ENCODE measurements at regions not wholly inside any gene's neighbourhood (a gene's known extent, or its start where the extent isn't known, plus 50 kb on each side); places are given as distances from the start of the nearest gene placed in this dataset.

DNA sequence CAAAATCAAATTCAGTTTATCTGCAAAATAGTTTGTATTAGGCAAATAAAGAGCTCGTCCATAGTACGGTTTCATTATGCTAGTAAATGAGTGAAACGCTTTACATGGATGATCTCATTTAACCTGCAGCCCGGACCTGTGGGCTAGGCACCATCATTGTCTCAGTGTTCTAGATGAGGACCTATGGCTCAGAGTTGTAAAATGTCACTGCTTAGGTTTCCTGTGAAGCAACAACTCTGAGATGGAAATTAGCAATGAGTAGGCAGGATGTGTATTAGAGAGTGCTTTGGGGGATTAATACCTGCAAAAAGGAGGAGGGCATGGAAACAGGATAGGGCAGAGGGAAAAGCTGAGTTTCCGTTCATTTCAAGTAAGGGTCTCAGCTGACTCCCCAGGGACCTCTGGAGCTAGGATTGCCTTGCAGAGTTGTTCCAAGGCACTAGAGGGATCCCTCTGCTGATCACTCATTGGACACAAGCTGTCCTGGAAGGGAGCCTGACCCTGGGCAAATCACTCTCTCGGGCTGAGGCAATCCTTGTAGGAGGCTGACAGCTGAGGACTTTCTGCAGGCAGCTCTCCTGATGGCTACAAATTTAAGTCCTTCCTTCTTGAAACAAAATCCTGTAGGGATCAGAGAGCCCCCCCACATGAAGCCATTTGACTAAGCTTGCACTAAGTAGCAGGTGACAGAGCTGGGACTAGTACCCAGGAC lies 58.8 kb upstream of the SIX2 start (continued):
- TF ChIP-seq, protein P1, sequence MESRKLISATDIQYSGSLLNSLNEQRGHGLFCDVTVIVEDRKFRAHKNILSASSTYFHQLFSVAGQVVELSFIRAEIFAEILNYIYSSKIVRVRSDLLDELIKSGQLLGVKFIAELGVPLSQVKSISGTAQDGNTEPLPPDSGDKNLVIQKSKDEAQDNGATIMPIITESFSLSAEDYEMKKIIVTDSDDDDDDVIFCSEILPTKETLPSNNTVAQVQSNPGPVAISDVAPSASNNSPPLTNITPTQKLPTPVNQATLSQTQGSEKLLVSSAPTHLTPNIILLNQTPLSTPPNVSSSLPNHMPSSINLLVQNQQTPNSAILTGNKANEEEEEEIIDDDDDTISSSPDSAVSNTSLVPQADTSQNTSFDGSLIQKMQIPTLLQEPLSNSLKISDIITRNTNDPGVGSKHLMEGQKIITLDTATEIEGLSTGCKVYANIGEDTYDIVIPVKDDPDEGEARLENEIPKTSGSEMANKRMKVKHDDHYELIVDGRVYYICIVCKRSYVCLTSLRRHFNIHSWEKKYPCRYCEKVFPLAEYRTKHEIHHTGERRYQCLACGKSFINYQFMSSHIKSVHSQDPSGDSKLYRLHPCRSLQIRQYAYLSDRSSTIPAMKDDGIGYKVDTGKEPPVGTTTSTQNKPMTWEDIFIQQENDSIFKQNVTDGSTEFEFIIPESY (IDR thresholded peaks at IDR 0.05), result no peak
- TF ChIP-seq, protein P2, sequence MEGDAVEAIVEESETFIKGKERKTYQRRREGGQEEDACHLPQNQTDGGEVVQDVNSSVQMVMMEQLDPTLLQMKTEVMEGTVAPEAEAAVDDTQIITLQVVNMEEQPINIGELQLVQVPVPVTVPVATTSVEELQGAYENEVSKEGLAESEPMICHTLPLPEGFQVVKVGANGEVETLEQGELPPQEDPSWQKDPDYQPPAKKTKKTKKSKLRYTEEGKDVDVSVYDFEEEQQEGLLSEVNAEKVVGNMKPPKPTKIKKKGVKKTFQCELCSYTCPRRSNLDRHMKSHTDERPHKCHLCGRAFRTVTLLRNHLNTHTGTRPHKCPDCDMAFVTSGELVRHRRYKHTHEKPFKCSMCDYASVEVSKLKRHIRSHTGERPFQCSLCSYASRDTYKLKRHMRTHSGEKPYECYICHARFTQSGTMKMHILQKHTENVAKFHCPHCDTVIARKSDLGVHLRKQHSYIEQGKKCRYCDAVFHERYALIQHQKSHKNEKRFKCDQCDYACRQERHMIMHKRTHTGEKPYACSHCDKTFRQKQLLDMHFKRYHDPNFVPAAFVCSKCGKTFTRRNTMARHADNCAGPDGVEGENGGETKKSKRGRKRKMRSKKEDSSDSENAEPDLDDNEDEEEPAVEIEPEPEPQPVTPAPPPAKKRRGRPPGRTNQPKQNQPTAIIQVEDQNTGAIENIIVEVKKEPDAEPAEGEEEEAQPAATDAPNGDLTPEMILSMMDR (IDR thresholded peaks at IDR 0.05; ENCODE audit: low read depth, low read length, missing input control), result no peak
